OCI-LY3 (cell line): ENCODE measurements at regions not wholly inside any gene's neighbourhood (a gene's known extent, or its start where the extent isn't known, plus 50 kb on each side); places are given as distances from the start of the nearest gene placed in this dataset.

Source experiments
- H2AFZ ChIP-seq: fragments of 200-600, 300-600 bp; shearing (Covaris generic); 2 replicates; pipeline ENCODE4 v1.6.0; 2014; ENCODE audit warnings: antibody characterized with exemption, low read depth, low read length
- H3K27ac ChIP-seq: fragments of 200-600, 300-600 bp; sonication (generic); 2 replicates; pipeline ENCODE4 v1.5.1; 2014; ENCODE audit warnings: mild to moderate bottlenecking, low read length, moderate library complexity, mixed read lengths
- H3K27me3 ChIP-seq: fragments of 200-600, 300-600 bp; sonication (generic); 2 replicates; pipeline ENCODE4 v1.6.1; 2014; ENCODE audit warnings: low read depth, low read length, mixed read lengths
- H3K36me3 ChIP-seq: fragments of 200-600, 300-600 bp; sonication (generic); replicated peaks from 2 replicates; pipeline ENCODE3; 2014; ENCODE audit warnings: low read depth, low read length, mixed read lengths
- H3K4me1 ChIP-seq: fragments of 300-600, 200-600 bp; sonication (generic); 2 replicates; pipeline ENCODE4 v1.6.1; 2014; ENCODE audit warnings: low read length, mixed read lengths
- H3K4me2 ChIP-seq: fragments of 200-600, 300-600 bp; sonication (generic); 2 replicates; pipeline ENCODE4 v1.6.1; 2014; ENCODE audit warnings: low read length, mixed read lengths
- H3K4me3 ChIP-seq: fragments of 300-600, 200-600 bp; sonication (generic); 2 replicates; pipeline ENCODE4 v1.5.1; 2014; ENCODE audit warnings: antibody characterized with exemption, mild to moderate bottlenecking, low read length, moderate library complexity
- H3K79me2 ChIP-seq: fragments of 300-600, 200-600 bp; shearing (Covaris generic); 2 replicates; pipeline ENCODE4 v1.6.1; 2014; ENCODE audit warnings: mild to moderate bottlenecking, low read length, mixed read lengths
- H3K9ac ChIP-seq: fragments of 300-600, 200-600 bp; shearing (Covaris generic); 2 replicates; pipeline ENCODE4 v1.6.0; 2014; ENCODE audit warnings: mild to moderate bottlenecking, low read length, moderate library complexity
- H3K9me3 ChIP-seq: fragments of 200-600, 300-600 bp; shearing (Covaris generic); 2 replicates; pipeline ENCODE4 v1.6.1; 2014; ENCODE audit warnings: low read length, mixed read lengths; ENCODE audit not compliant: insufficient read depth
- H4K20me1 ChIP-seq: fragments of 200-600, 300-600 bp; sonication (generic); 2 replicates; pipeline ENCODE4 v1.6.1; 2016; ENCODE audit warnings: low read length, mixed read lengths; ENCODE audit not compliant: insufficient read depth
- EZH2phosphoT487 ChIP-seq: fragments of 200-600 bp; shearing (Covaris generic); IDR thresholded peaks from 2 replicates; pipeline ENCODE4 v1.6.1; 2018; ENCODE audit warnings: antibody characterized with exemption, mixed run types, low read depth
- TF ChIP-seq, protein P1 (sequence below): fragments of 200-600, 300-600 bp; sonication (generic); IDR thresholded peaks from 2 replicates; pipeline ENCODE4 v1.5.1; 2014; ENCODE audit warnings: antibody characterized with exemption, low read length, low read depth

GRCh38 chr11:37230865-37231264, 632.8 kb upstream of the RAG2 start:
- H3K36me3 ChIP-seq = no peaks in the 10 kb centered on the region
- no peaks in the 10 kb centered on the region for H3K79me2 ChIP-seq
- no peaks in the 10 kb centered on the region for H3K27me3 ChIP-seq
- H2AFZ ChIP-seq = no peak overlapping the region
- no peak overlapping the region for H3K9ac ChIP-seq
- TF ChIP-seq EZH2phosphoT487 = no peak
- TF ChIP-seq, protein P1, sequence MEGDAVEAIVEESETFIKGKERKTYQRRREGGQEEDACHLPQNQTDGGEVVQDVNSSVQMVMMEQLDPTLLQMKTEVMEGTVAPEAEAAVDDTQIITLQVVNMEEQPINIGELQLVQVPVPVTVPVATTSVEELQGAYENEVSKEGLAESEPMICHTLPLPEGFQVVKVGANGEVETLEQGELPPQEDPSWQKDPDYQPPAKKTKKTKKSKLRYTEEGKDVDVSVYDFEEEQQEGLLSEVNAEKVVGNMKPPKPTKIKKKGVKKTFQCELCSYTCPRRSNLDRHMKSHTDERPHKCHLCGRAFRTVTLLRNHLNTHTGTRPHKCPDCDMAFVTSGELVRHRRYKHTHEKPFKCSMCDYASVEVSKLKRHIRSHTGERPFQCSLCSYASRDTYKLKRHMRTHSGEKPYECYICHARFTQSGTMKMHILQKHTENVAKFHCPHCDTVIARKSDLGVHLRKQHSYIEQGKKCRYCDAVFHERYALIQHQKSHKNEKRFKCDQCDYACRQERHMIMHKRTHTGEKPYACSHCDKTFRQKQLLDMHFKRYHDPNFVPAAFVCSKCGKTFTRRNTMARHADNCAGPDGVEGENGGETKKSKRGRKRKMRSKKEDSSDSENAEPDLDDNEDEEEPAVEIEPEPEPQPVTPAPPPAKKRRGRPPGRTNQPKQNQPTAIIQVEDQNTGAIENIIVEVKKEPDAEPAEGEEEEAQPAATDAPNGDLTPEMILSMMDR = no peak
- no peaks in the 10 kb centered on the region for H4K20me1 ChIP-seq
- H3K4me1 ChIP-seq = no peaks in the 10 kb centered on the region
- no peaks in the 10 kb centered on the region for H3K9me3 ChIP-seq
- no peak overlapping the region for H3K4me3 ChIP-seq
- no peak overlapping the region for H3K27ac ChIP-seq
- no peak overlapping the region for H3K4me2 ChIP-seq

DNA sequence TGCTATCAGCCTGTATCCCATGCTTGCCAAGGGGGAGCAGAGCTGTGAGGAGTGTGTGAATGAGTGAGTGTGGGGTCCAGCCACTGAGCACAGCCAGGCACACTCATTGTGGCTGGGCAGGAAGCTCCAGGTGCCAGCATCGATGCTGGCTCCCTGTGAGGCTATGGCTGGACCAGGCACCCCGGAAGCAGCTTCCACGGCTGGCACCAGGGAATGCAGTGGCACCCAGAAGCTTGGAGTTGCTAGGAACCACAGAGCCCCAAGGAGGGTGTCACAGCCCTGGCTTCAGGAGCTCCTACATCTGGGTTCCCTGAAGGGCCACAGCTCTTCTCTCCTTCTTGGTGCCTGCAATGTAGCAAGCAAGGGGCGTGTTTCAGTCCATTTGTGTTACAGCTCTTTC, 625.9 kb upstream of the RAG2 start:
- Histone ChIP-seq H3K79me2 (no peaks in the 10 kb centered on the region), H3K9ac (no peak overlapping the region), H3K9me3 (peaks cover 18% of the 10 kb centered on the region; the same call in 1 of the 2 replicates), H3K27ac (no peak overlapping the region), H4K20me1 (no peaks in the 10 kb centered on the region), H2AFZ (no peak overlapping the region), H3K36me3 (peaks cover 2% of the 10 kb centered on the region), H3K4me2 (no peak overlapping the region), H3K27me3 (no peaks in the 10 kb centered on the region), H3K4me3 (no peak overlapping the region), H3K4me1 (no peaks in the 10 kb centered on the region)
- TF ChIP-seq, protein P1 = no peak
- TF ChIP-seq EZH2phosphoT487 = no peak

GRCh38 chr11:37203006-37203405, 605.0 kb upstream of the RAG2 start:
- H3K4me3 ChIP-seq = no peak overlapping the region
- no peaks in the 10 kb centered on the region for H3K79me2 ChIP-seq
- no peak overlapping the region for H2AFZ ChIP-seq
- no peak overlapping the region for H3K4me2 ChIP-seq
- no peaks in the 10 kb centered on the region for H3K4me1 ChIP-seq
- TF ChIP-seq, protein P1 = no peak
- no peak for TF ChIP-seq EZH2phosphoT487
- no peaks in the 10 kb centered on the region for H3K36me3 ChIP-seq
- H3K9me3 ChIP-seq = no peaks in the 10 kb centered on the region
- H4K20me1 ChIP-seq = no peaks in the 10 kb centered on the region
- no peak overlapping the region for H3K27ac ChIP-seq
- no peaks in the 10 kb centered on the region for H3K27me3 ChIP-seq
- no peak overlapping the region for H3K9ac ChIP-seq

DNA sequence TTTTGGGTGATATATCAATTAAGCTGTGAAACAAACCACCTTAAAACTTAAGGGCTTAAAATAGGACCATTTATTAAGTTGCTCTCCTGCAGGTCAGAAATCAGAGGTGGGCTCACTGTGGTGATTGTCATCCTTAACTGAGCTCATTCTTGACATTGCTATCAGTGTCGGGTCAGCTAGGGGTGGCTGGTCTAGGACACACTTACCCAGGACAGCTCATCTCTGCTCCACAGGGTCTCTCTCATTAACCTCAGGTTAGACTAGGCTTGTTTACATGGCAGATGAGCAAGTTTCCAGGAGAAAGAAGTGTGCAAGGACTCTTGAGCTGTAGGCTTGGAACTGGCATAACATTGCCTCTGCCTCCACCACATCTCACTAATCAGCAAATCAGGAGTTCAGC, 601.0 kb upstream of the RAG2 start:
- H3K4me3 ChIP-seq = no peak overlapping the region
- H3K4me1 ChIP-seq = no peaks in the 10 kb centered on the region
- no peaks in the 10 kb centered on the region for H3K9me3 ChIP-seq
- no peak overlapping the region for H3K27ac ChIP-seq
- no peaks in the 10 kb centered on the region for H3K36me3 ChIP-seq
- H3K9ac ChIP-seq = no peak overlapping the region
- H3K27me3 ChIP-seq = no peaks in the 10 kb centered on the region
- no peaks in the 10 kb centered on the region for H3K79me2 ChIP-seq
- no peak overlapping the region for H2AFZ ChIP-seq
- H3K4me2 ChIP-seq = no peak overlapping the region
- no peaks in the 10 kb centered on the region for H4K20me1 ChIP-seq
- TF ChIP-seq, protein P1 = no peak
- TF ChIP-seq EZH2phosphoT487 = no peak
